Left kidney (tissue), 1 donor: ENCODE measurements at regions not wholly inside any gene's neighbourhood (a gene's known extent, or its start where the extent isn't known, plus 50 kb on each side); places are given as distances from the start of the nearest gene placed in this dataset.

Experiments used
- DNase-seq: peaks from one replicate; pipeline ENCODE4 v3.0.0-alpha.2; 2013

- DNase-seq: no peak
Observed at GRCh38 chr4:115763051-115763450, 649.6 kb upstream of the NDST4 start.

GRCh38 chr4:115759231-115759630, 645.8 kb upstream of the NDST4 start:
- DNase-seq: no peak

- DNase-seq: no peak
Observed at GRCh38 chr4:115749404-115749803, 636.0 kb upstream of the NDST4 start.

- DNase-seq: no peak
Observed at GRCh38 chr4:115740806-115741205, 627.4 kb upstream of the NDST4 start.

GRCh38 chr4:115729739-115730266, 616.4 kb upstream of the NDST4 start:
- no peak for DNase-seq

GRCh38 chr4:115723621-115724020, 610.2 kb upstream of the NDST4 start:
- no peak for DNase-seq

GRCh38 chr4:115720611-115721010, 607.2 kb upstream of the NDST4 start:
- DNase-seq: no peak

GRCh38 chr4:115711575-115711974, 598.2 kb upstream of the NDST4 start:
- peak; percentile 12 for DNase-seq

GRCh38 chr4:115688961-115689360, 575.5 kb upstream of the NDST4 start:
- DNase-seq: no peak

GRCh38 chr4:115687052-115687755, 573.8 kb upstream of the NDST4 start:
- DNase-seq: no peak

GRCh38 chr4:115678425-115678941, 565.1 kb upstream of the NDST4 start:
- no peak for DNase-seq

GRCh38 chr4:115675719-115676118, 562.3 kb upstream of the NDST4 start:
- no peak for DNase-seq

GRCh38 chr4:115674485-115674884, 561.1 kb upstream of the NDST4 start:
- DNase-seq: no peak

- no peak for DNase-seq
Observed at GRCh38 chr4:115671581-115671980, 558.2 kb upstream of the NDST4 start.

- no peak for DNase-seq
Observed at GRCh38 chr4:115670930-115671329, 557.5 kb upstream of the NDST4 start.

GRCh38 chr4:115668396-115668795, 555.0 kb upstream of the NDST4 start:
- DNase-seq: no peak

- DNase-seq: no peak
Observed at GRCh38 chr4:115664285-115664684, 550.9 kb upstream of the NDST4 start.

GRCh38 chr4:115660465-115660864, 547.0 kb upstream of the NDST4 start:
- peak; percentile 2 for DNase-seq

- DNase-seq: peak; percentile 28
Observed at GRCh38 chr4:115657991-115658650, 544.7 kb upstream of the NDST4 start.

- DNase-seq: no peak
Observed at GRCh38 chr4:115655626-115656025, 542.2 kb upstream of the NDST4 start.

- no peak for DNase-seq
Observed at GRCh38 chr4:115648786-115649185, 535.4 kb upstream of the NDST4 start.

GRCh38 chr4:115629270-115629669, 515.9 kb upstream of the NDST4 start:
- DNase-seq: no peak

- no peak for DNase-seq
Observed at GRCh38 chr4:115609631-115610030, 496.2 kb upstream of the NDST4 start.

GRCh38 chr4:115607311-115607710, 493.9 kb upstream of the NDST4 start:
- DNase-seq: no peak
